ENCODE measurements at regions not wholly inside any gene's neighbourhood (a gene's known extent, or its start where the extent isn't known, plus 50 kb on each side); places are given as distances from the start of the nearest gene placed in this dataset.

DNA sequence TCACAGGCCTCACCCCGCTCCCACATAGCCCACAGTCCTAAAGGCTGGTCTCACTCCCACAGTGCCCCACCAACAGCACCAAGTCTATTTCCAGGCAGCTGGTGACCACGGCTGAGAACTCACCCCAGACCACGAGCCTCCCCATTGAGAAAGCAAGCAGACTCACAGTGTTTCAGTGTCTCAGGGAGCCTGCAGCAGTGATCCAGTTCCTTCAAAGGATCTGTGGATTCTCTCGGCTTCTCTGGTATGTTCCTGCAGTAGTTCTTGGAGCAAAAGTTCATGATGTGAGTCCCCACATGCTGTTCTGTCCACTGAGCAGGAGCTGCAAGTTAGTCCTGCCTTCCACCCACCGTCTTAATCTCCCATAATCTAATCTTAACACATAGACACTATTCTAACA lies 185.3 kb upstream of the CDH6 start:
- Histone ChIP-seq H3K4me1 (ENCODE audit: control insufficient read depth, extremely low read depth, insufficient read depth, low read length) (no peaks in the 10 kb centered on the region), H3K27me3 (ENCODE audit: control insufficient read depth in 2 of 2, insufficient read depth in 2 of 2, low read length in 2 of 2) (no peaks in the 10 kb centered on the region), H4K20me1 (replicated peaks; ENCODE audit: control insufficient read depth, extremely low read depth, insufficient read depth, low read length) (no peaks in the 10 kb centered on the region), H3K79me2 (ENCODE audit: control insufficient read depth, insufficient read depth, low read length) (no peaks in the 10 kb centered on the region), H3K36me3 (ENCODE audit: control insufficient read depth in 2 of 2, extremely low read depth in 1 of 2, insufficient read depth in 2 of 2, low read length in 2 of 2) (no peaks in the 10 kb centered on the region), H3K4me2 (ENCODE audit: insufficient read depth, low read length) (no peak overlapping the region), H3K4me3 (replicated peaks in 1 of 3; ENCODE audit: insufficient read depth in 1 of 3, low read depth in 1 of 3, low read length in 3 of 3) (no peak overlapping the region), H3K27ac (ENCODE audit: insufficient read depth, low read depth, low read length) (no peak overlapping the region), H3K9me1 (replicated peaks; ENCODE audit: control insufficient read depth, extremely low read depth, insufficient read depth, low read length) (no peaks in the 10 kb centered on the region), H3K9me3 (replicated peaks; ENCODE audit: control insufficient read depth, insufficient read depth, low read length) (no peaks in the 10 kb centered on the region), H3K9ac (replicated peaks; ENCODE audit: extremely low read depth, insufficient read depth, low read length) (no peak overlapping the region), H2AFZ (ENCODE audit: low read depth, low read length) (no peak overlapping the region)
- BruUV-seq (replicated peaks) = no TSS peak
- dilution Hi-C loops (cut with MboI; ENCODE audit: extremely low pct_ligation_motif_present, low sequenced_read_pairs) (no loop called here), intact Hi-C loops (cut with micrococcal nuclease) (no loop called here)
- FAIRE-seq = no peak
- ChIA-PET POLR2A (no interaction called here), CTCF (no interaction called here)
- TF ChIP-seq POLR2A (IDR thresholded peaks at IDR 0.05; ENCODE audit: low read depth, low read length) (no peak), EZH2 (IDR thresholded peaks at IDR 0.05; ENCODE audit: borderline replicate concordance, low read depth, low read length, severe bottlenecking) (no peak), GATA2 (IDR thresholded peaks at IDR 0.05; ENCODE audit: insufficient read depth, insufficient read length, low read depth, low read length) (no peak), JUN (IDR thresholded peaks at IDR 0.05; ENCODE audit: borderline replicate concordance, insufficient read depth, insufficient read length, low read depth) (no peak), POLR2AphosphoS5 (IDR thresholded peaks at IDR 0.05; ENCODE audit: insufficient read depth, low read depth, low read length) (no peak), MYC (IDR thresholded peaks at IDR 0.05; ENCODE audit: low read depth, low read length) (no peak), FOS (IDR thresholded peaks at IDR 0.05; ENCODE audit: borderline replicate concordance, insufficient read depth, low read length) (no peak)
- TF ChIP-seq, protein P1, sequence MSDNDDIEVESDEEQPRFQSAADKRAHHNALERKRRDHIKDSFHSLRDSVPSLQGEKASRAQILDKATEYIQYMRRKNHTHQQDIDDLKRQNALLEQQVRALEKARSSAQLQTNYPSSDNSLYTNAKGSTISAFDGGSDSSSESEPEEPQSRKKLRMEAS (IDR thresholded peaks at IDR 0.05; ENCODE audit: insufficient read depth, insufficient read length) = no peak
- TF ChIP-seq, protein P2, sequence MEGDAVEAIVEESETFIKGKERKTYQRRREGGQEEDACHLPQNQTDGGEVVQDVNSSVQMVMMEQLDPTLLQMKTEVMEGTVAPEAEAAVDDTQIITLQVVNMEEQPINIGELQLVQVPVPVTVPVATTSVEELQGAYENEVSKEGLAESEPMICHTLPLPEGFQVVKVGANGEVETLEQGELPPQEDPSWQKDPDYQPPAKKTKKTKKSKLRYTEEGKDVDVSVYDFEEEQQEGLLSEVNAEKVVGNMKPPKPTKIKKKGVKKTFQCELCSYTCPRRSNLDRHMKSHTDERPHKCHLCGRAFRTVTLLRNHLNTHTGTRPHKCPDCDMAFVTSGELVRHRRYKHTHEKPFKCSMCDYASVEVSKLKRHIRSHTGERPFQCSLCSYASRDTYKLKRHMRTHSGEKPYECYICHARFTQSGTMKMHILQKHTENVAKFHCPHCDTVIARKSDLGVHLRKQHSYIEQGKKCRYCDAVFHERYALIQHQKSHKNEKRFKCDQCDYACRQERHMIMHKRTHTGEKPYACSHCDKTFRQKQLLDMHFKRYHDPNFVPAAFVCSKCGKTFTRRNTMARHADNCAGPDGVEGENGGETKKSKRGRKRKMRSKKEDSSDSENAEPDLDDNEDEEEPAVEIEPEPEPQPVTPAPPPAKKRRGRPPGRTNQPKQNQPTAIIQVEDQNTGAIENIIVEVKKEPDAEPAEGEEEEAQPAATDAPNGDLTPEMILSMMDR (IDR thresholded peaks at IDR 0.05; ENCODE audit: extremely low read depth in 1 of 2, insufficient read depth in 1 of 2, low read depth in 1 of 2, low read length in 2 of 2) = no peak
- DNase-seq (ENCODE audit: low read depth, low spot score) = no peak

Measured in endothelial cell of umbilical vein (primary cell).